ENCODE measurements at regions not wholly inside any gene's neighbourhood (a gene's known extent, or its start where the extent isn't known, plus 50 kb on each side); places are given as distances from the start of the nearest gene placed in this dataset.
A peak's percentile ranks its signal among the peaks of the same experiment; 100 is the strongest.
"Not testable (repeated sequence)": the region's sequence is repeated elsewhere in the genome, so short reads cannot be mapped to it uniquely, and the experiment has no call there.

DNA sequence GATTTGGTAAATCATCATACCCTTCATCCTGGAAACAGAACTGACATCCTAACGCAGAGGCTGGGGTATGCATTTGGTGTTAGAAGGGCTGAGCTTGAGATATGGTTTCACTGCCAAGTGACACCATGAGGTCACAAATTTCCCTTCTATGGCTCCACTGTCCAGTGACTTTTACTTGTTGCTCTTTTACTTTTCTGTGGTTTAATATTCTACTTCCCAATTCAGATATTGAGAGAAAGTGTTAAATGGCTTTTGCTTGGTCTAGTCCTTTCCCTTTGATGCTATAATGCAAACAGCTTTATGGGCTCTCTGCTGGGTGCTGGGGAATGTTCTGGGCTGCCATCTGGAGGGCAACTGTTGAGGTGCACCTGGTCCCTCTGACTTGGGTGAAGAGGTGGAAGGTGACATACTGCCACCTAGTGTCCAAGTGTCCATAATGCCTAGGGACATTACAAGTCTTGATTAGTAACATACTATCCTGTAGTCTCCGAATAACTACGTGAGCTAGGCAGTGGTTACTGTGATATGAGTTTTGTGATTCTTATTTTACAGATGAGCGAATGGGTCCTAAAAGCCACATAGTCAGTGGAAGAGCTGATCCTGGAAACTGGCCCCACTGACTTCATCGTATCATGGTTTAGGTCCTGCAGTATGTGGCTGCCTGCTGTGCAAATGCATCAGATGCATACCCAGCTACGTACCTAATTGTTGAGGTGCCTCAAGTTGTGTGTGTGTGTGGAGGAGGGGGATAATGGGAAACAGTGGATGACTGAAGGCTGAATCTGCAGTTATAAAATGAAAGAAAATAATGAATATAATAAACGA, 149.1 kb upstream of the RAG2 start:
- H3K27me3 ChIP-seq (ENCODE audit: control insufficient read depth, insufficient read depth) = no peaks in the 10 kb centered on the region
- intact Hi-C loops (cut with DNase I) = loop anchor here in 2 of 4 donors (2.0 to 5.0 kb wide), 2 partner anchors 44 to 185 kb away; no protein-coding TSS in a partner anchor
- peak; percentile 72 to 94 (median 92) for DNase-seq
- peak; percentile 95 to 96 for ATAC-seq
- H3K9me3 ChIP-seq (ENCODE audit: control insufficient read depth, low read length) = no peaks in the 10 kb centered on the region
- no peak overlapping the region for H3K27ac ChIP-seq (ENCODE audit: low read length)
- 34% methylated on average over 7 of the region's 7 CpGs for WGBS
- no peak overlapping the region for H3K4me3 ChIP-seq (ENCODE audit: low read length)
- no peaks in the 10 kb centered on the region for H3K4me1 ChIP-seq (ENCODE audit: control insufficient read depth, insufficient read depth, low read length)

DNA sequence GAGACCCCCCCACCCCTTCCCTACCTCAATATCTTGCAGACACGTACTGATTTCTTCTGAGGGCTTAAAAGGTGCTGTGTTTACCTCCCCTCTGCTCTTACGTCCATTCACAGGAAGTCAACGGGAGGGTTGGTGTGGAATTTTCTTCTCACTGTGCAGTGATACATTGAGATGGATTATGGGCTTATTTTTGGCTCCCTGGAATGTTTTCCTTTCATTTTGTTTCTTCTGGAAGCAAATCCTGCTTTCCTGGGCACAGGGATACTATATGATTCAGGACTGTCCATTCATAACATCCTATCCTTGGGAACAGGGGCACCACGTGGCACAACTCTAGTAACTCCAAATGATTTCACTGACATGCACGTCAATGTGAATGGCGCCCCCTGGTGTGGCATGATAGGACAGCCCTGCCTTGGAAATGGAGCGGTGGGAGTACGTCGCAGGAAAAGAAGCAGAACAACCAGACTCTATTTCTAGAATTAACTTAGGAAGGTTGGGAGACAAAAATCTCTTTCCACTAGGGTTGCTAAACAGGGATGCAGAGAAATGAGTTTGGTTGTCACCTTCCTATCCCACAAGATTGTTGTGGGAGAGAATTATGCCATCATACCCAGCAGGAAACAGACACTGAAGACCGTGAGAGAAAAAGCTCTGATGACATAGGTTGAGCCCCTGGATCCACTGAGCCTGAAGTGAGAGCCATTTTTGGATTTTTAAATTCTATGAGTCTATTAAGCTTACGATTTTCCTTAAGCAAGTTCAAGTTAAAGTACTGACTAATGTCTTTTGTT, 146.5 kb upstream of the RAG2 start:
- 30% methylated on average over 11 of the region's 11 CpGs for WGBS
- intact Hi-C loops (cut with DNase I) = loop anchor here (2.0 to 5.0 kb wide), 3 partner anchors 37 to 182 kb away; no protein-coding TSS in a partner anchor
- Histone ChIP-seq H3K27ac (ENCODE audit: low read length) (no peak overlapping the region), H3K4me3 (ENCODE audit: low read length) (no peak overlapping the region), H3K9me3 (ENCODE audit: control insufficient read depth, low read length) (no peaks in the 10 kb centered on the region), H3K27me3 (ENCODE audit: control insufficient read depth, insufficient read depth) (no peaks in the 10 kb centered on the region), H3K4me1 (ENCODE audit: control insufficient read depth, insufficient read depth, low read length) (no peaks in the 10 kb centered on the region)
- ATAC-seq (peak; percentile 78 to 86), DNase-seq (peak; percentile 80 to 88 (median 85))

DNA sequence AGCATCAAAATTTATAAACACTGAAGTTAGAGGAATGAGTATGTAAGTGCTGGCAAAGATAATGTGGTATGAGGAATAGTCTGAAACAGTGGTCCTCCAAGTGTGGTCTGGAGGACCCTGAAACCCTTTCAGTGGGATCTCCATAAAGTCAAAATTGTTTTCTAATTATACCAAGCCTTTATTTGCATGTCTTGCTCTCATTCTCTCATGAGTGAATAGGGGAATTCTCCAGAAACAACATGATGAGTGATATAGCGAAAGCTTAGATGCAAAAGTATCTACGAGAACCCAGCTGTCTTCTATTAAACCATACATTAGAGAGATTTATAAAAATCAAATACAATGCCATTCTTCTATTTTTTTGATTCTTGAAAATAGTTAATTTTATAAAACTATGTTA, 145.0 kb upstream of the RAG2 start:
- no peak overlapping the region for H3K27ac ChIP-seq (ENCODE audit: low read length)
- intact Hi-C loops (cut with DNase I) = loop anchor here in 2 of 4 donors (5.0 kb wide), 1 partner anchor 36 kb away; no protein-coding TSS in a partner anchor
- no peaks in the 10 kb centered on the region for H3K9me3 ChIP-seq (ENCODE audit: control insufficient read depth, low read length)
- ATAC-seq (no peak), DNase-seq (no peak)
- H3K4me3 ChIP-seq (ENCODE audit: low read length) = no peak overlapping the region
- H3K27me3 ChIP-seq (ENCODE audit: control insufficient read depth, insufficient read depth) = no peaks in the 10 kb centered on the region
- no peaks in the 10 kb centered on the region for H3K4me1 ChIP-seq (ENCODE audit: control insufficient read depth, insufficient read depth, low read length)
- WGBS = 94% methylated on average over 2 of the region's 2 CpGs

DNA sequence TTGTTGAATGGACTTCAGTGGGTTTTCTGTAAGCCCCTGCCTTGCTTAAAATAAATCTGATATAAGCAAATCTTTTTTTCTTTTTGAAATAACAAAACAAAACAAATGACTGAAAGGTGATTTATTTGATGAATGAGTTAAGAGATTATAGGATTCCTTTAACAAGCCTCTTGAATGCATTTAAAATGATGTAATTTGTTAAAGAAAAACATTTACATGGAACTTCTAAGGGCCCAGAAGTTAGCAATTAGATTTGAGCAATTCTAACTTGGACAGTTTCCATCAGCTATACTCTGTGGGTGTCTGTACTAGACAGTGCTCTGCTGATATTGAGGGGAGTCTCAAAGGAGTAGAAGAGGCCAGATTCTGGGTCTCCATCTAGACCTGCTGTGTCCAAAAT, 143.5 kb upstream of the RAG2 start:
- no peak overlapping the region for H3K4me3 ChIP-seq (ENCODE audit: low read length)
- H3K27me3 ChIP-seq (ENCODE audit: control insufficient read depth, insufficient read depth) = no peaks in the 10 kb centered on the region
- no peak overlapping the region for H3K27ac ChIP-seq (ENCODE audit: low read length)
- no peaks in the 10 kb centered on the region for H3K4me1 ChIP-seq (ENCODE audit: control insufficient read depth, insufficient read depth, low read length)
- no peaks in the 10 kb centered on the region for H3K9me3 ChIP-seq (ENCODE audit: control insufficient read depth, low read length)
- no peak for DNase-seq
- ATAC-seq = no peak
- intact Hi-C loops (cut with DNase I) = loop anchor here in 2 of 4 donors (5.0 kb wide), 1 partner anchor 34 kb away; no protein-coding TSS in a partner anchor

DNA sequence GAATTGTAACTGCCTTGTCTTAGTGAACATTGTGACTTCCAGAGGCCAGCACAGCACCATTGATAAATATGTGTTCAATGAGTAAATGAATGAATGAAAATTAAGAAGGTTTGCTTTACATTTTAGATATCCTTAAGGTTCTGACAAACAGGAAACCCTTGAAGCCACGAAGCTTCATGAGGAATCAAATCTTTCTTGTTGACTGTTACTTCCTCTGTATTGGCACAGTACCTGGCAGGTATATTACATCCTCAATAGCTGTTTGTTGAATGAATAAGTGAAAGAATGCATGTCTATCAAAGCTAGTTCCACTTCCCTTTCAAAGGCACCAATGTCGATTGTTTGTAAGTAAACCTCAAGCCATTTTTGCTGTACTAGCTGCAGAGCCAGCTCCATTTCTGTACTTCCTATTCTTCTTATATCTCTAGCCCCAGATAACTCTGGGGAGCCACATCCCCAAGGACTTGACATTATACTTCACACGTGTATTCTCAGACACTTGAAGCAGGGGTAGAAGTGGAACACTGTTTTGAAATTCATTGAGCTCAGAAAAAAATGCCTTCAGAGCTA, 140.3 kb upstream of the RAG2 start:
- 34% methylated on average over 3 of the region's 3 CpGs for WGBS
- ATAC-seq (no peak), DNase-seq (no peak)
- H3K4me3 ChIP-seq (ENCODE audit: low read length) = no peak overlapping the region
- intact Hi-C loops (cut with DNase I) = no loop called here
- no peaks in the 10 kb centered on the region for H3K4me1 ChIP-seq (ENCODE audit: control insufficient read depth, insufficient read depth, low read length)
- H3K9me3 ChIP-seq (ENCODE audit: control insufficient read depth, low read length) = no peaks in the 10 kb centered on the region
- H3K27ac ChIP-seq (ENCODE audit: low read length) = no peak overlapping the region
- H3K27me3 ChIP-seq (ENCODE audit: control insufficient read depth, insufficient read depth) = no peaks in the 10 kb centered on the region

DNA sequence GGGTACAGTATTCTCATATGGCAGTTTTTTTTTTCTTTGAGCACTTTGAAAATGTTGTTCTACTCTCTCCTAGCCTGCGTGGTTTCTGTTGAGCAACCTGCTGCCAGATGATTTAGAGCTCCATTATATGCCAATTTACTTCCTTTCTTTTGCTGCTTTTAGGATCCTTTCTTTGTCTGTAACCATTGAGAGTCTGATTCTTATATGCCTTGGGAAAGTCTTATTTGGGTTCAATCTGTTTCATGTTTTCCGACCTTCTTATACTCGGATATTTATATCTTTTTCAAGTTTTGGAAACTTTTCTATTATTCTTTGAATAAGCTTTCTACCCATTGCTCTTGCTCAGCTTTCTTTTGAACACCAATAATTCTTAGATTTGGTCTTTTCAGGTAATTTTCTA, 138.1 kb upstream of the RAG2 start:
- DNase-seq (no peak), ATAC-seq (no peak)
- Histone ChIP-seq H3K9me3 (ENCODE audit: control insufficient read depth, low read length) (no peaks in the 10 kb centered on the region), H3K27ac (ENCODE audit: low read length) (no peak overlapping the region), H3K4me1 (ENCODE audit: control insufficient read depth, insufficient read depth, low read length) (no peaks in the 10 kb centered on the region), H3K4me3 (ENCODE audit: low read length) (no peak overlapping the region), H3K27me3 (ENCODE audit: control insufficient read depth, insufficient read depth) (no peaks in the 10 kb centered on the region)
- WGBS = 88% methylated on average over 3 of the region's 3 CpGs
- intact Hi-C loops (cut with DNase I) = no loop called here

DNA sequence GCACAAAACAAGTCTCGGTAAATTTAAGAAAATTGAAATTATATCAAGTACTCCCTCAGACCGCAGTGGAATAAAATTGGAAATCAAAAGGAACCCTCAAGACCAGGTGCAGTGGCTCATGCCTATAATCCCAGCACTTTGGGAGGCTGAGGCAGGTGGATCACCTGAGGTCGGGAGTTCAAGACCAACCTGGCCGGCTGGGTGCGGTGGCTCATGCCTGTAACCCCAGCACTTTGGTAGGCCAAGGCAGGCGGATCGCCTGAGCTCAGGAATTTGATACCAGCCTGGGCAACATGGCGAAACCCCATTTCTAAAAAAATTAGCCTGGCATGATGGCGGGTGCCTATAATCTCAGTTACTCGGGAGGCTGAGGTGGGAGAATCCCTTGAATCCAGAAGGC, 135.7 kb upstream of the RAG2 start:
- 91% methylated on average over 10 of the region's 10 CpGs for WGBS
- intact Hi-C loops (cut with DNase I); ATAC-seq: not testable (repeated sequence)

DNA sequence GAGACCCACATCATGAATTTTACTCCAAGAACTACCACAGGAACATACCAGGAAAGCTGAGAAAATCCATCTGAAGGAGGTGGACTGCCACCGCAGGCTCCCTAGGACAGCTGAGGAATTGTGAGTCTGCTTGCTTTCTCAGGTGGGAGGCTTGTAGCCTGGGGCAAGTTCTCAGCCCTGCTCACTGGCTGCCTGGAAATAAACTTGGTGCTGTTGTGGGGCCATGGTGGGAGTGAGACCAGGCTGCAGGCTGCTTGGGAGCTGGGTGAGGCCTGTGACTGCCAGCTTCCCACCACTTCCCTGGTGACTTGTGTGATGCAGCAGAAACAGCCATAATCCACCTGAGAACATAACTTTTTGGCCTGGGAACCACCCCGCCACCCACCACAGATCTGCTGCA, 132.7 kb upstream of the RAG2 start:
- Histone ChIP-seq H3K27ac (ENCODE audit: low read length) (no peak overlapping the region), H3K4me3 (ENCODE audit: low read length) (no peak overlapping the region), H3K4me1 (ENCODE audit: control insufficient read depth, insufficient read depth, low read length) (no peaks in the 10 kb centered on the region), H3K27me3 (ENCODE audit: control insufficient read depth, insufficient read depth) (no peaks in the 10 kb centered on the region), H3K9me3 (ENCODE audit: control insufficient read depth, low read length) (no peaks in the 10 kb centered on the region)
- 95% methylated on average over 2 of the region's 2 CpGs for WGBS
- ATAC-seq (no peak), DNase-seq (no peak)
- intact Hi-C loops (cut with DNase I) = no loop called here

More for the DNA sequence above, 135.7 kb upstream of the RAG2 start:
- H3K4me1 ChIP-seq (ENCODE audit: control insufficient read depth, insufficient read depth, low read length); H3K27me3 ChIP-seq (ENCODE audit: control insufficient read depth, insufficient read depth); H3K9me3 ChIP-seq (ENCODE audit: control insufficient read depth, low read length); DNase-seq; H3K4me3 ChIP-seq (ENCODE audit: low read length); H3K27ac ChIP-seq (ENCODE audit: low read length): not testable (repeated sequence)

DNA sequence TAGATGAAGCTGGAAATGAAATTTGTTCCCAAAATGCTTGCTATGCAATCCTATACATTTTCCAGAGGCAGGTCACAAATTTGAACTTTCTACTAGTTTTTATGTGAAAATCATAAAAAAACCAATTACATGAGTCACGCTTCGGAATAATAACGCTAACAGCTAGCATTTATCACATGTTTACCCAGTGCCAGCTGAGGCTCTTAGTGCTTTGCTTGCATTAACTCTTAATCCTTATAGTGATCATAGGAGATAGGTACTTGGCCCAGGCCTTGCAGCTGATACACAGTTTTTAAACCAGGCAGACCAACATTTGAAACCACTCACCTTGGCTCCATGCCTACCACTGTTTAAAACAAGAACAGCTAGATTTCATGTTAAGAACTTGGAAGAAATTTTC, 131.8 kb upstream of the RAG2 start:
- Histone ChIP-seq H3K4me3 (ENCODE audit: low read length) (no peak overlapping the region), H3K27me3 (ENCODE audit: control insufficient read depth, insufficient read depth) (no peaks in the 10 kb centered on the region), H3K27ac (ENCODE audit: low read length) (no peak overlapping the region), H3K9me3 (ENCODE audit: control insufficient read depth, low read length) (no peaks in the 10 kb centered on the region), H3K4me1 (ENCODE audit: control insufficient read depth, insufficient read depth, low read length) (no peaks in the 10 kb centered on the region)
- DNase-seq (no peak), ATAC-seq (no peak)
- intact Hi-C loops (cut with DNase I) = no loop called here
- 75% methylated on average over 3 of the region's 3 CpGs for WGBS

DNA sequence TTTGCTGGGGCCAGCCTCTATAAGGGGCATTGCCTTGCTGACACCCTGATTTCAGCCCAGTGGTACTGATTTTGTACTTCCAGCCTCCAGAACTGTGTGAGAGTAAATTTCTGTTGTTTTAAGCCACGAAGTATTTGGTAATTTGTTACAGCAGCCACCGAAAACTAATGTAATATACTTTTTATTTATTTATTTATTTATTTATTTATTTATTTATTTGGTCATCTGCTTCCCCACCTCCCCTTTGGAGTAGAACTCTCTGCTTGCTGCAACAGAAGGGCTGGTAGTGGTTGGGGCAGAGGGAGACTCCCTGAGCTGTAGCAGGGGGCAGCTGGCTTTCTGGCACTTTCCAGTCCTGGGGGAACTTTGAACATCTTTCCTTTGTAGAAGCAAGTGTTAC, 128.4 kb upstream of the RAG2 start:
- Histone ChIP-seq H3K9me3 (ENCODE audit: control insufficient read depth, low read length) (no peaks in the 10 kb centered on the region), H3K27ac (ENCODE audit: low read length) (no peak overlapping the region), H3K27me3 (ENCODE audit: control insufficient read depth, insufficient read depth) (no peaks in the 10 kb centered on the region), H3K4me3 (ENCODE audit: low read length) (no peak overlapping the region), H3K4me1 (ENCODE audit: control insufficient read depth, insufficient read depth, low read length) (no peaks in the 10 kb centered on the region)
- intact Hi-C loops (cut with DNase I) = no loop called here
- ATAC-seq (no peak), DNase-seq (no peak)
- 82% methylated on average over 2 of the region's 2 CpGs for WGBS
